HG03196 (cell line): ENCODE measurements at regions not wholly inside any gene's neighbourhood (a gene's known extent, or its start where the extent isn't known, plus 50 kb on each side); places are given as distances from the start of the nearest gene placed in this dataset.
"Not testable (repeated sequence)": the region's sequence is repeated elsewhere in the genome, so short reads cannot be mapped to it uniquely, and the experiment has no call there.

Experiments used
- ATAC-seq: cut with Tn5 transposase; IDR thresholded peaks from one replicate; pipeline ENCODE4 v1.9.1; 2021; ENCODE audit not compliant: unreplicated experiment

GRCh38 chr6:168943231-168943905 is 310.3 kb downstream of the THBS2 start:
- no peak for ATAC-seq

DNA sequence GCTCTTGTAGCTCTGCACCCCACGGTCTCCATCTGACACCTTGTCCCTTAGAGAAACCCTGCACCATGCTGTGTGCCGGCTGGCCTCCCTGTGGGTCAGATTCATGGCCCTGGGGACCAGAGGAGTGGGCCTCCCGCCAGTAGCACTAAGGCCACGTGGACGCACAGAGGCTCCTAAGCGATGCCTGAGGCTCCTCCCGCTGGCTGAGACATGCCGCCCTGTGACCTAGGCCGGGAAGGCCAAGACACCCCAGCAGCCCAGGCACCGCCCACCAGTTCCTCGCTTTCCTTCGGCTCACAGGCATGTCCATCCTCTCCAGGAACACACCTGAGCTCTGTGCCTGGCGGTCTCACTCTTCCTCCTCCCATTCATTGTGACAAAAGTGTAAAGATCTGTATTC is 311.0 kb downstream of the THBS2 start:
- no peak for ATAC-seq

DNA sequence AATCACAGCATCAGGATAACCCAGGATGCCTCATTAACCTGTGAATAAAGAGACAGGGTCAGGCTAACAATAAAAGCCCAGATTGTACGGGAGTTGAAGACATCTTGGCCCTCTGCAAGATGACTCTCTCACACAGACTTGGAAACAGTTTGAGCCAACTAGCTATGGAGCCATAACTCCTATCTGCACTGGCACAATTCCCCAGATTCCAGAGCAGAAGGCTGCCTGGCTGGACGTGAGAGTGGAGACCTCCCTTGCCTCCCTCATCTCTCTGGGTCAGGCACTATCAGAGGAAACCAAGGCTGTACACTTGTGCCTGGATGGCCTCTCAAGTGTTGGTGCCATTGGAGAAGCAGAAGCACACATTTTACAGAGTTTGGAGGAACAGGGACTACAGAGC is 312.6 kb downstream of the THBS2 start:
- ATAC-seq: no peak

DNA sequence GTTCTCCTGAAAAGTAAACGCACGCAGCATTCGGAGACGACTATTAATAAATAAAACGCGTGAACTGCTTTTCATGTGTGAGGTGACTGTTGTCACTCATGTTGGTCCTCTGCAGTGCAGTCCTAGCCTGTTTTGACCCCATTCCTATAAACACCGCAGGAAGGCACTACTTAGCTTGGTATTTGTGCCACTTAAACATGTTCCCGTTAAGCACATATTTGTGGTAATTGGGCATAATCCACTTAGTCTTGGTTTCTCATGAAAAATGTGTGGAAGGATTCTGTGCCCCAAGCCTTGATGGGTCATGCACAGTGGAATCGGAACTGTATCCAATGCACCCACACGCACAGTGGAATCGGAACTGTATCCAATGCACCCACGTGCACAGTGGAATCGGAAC is 313.9 kb downstream of the THBS2 start:
- no peak for ATAC-seq

DNA sequence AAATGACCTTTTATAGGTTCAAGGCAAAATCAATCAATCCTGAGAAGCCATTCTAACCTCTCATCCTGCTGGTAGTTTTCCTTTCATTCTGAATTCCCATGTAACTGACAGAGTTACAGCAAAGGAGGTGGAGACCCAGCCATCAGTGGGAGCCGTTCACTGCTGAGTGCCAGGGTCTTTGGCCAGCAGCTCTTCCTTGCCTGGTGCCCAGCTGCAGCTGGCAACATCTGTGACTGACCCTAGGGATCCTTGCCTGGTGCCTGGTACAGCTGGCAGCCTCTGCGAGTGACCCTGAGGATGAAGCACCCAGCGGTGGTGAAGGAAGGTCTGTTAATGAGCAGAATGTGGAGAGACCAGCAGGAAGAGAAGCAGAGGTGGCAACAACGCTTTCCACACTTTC is 314.6 kb downstream of the THBS2 start:
- ATAC-seq: no peak

DNA sequence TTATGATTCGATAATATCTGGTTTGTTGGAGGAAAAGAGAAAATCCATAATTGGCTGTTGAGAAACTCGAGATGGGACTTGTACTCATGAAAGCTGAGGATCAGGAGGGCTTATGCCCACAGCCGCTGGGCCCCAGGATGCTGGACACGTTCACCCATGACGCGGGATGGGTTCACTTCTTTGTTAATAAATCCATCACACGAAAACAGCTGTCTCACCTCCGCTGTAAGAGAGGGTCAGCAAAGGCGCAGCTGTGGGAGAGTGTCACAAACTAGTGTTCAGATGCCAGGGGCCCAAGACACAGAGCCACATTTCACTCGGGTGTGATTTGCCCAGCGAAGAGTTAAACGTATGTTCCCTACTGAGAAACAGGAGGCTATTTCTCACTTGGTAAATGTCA is 315.1 kb downstream of the THBS2 start:
- no peak for ATAC-seq

GRCh38 chr6:168937054-168937453 is 316.6 kb downstream of the THBS2 start:
- ATAC-seq: no peak

GRCh38 chr6:168935628-168936010 is 318.0 kb downstream of the THBS2 start:
- ATAC-seq: no peak

GRCh38 chr6:168934660-168935627 is 318.7 kb downstream of the THBS2 start:
- no peak for ATAC-seq

DNA sequence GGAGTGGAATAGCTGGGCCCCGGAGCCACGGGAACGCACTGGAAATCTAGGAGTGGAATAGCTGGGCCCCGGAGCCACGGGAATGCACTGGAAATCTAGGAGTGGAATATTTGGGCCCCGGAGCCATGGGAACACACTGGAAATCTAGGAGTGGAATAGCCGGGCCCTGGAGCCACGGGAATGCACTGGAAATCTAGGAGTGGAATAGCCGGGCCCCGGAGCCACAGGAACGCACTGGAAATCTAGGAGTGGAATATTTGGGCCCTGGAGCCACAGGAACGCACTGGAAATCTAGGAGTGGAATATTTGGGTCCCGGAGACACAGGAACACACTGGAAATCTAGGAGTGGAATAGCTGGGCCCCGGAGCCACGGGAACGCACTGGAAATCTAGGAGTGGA is 321.5 kb downstream of the THBS2 start:
- ATAC-seq: not testable (repeated sequence)

- not testable (repeated sequence) for ATAC-seq
Observed at GRCh38 chr6:168931072-168931471, 322.6 kb downstream of the THBS2 start.

DNA sequence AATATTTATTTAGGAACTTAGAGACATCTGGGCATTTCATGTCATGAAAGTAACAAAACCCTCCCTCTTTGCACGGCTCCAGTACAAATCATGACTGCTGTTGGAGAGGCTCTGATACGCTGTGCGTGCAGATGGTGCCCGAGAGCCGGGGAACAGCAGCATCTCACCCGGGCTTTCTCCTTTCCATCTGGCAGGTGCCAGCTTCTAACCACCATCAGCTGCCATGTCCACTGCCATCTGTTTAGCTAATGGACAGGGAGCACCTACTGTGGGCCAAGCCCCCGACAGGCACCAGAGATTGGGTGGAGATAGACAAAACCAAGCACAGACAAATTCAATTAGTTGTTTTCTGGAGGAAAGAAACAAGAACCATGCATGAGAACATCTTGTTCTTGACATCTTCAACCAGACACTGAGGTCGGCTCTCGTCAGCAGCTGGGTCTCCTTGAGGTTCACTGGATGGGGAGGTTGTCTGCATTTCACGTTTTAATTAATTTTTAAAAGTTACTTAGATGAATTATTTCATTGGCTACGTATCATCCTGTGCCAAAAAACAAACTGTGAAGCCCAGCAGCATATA is 323.7 kb downstream of the THBS2 start:
- no peak for ATAC-seq

GRCh38 chr6:168928012-168928411 is 325.6 kb downstream of the THBS2 start:
- no peak for ATAC-seq

GRCh38 chr6:168927026-168927425 is 326.6 kb downstream of the THBS2 start:
- ATAC-seq: no peak

DNA sequence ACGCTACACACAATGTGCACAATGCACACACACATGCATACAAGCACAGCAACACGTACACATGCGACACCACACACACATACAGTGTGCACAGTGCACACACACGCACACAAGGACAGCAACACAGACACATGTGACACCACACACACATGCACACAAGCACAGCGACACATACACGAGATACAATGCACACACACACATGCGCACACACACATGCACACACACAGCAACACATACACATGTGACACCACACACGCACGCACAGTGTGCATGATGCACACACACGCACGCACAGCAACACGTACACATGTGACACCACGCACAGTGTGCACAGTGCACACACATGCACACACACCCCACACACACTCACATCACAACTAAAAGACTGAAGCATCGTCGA is 327.3 kb downstream of the THBS2 start:
- no peak for ATAC-seq

GRCh38 chr6:168925671-168926070 is 328.0 kb downstream of the THBS2 start:
- no peak for ATAC-seq

DNA sequence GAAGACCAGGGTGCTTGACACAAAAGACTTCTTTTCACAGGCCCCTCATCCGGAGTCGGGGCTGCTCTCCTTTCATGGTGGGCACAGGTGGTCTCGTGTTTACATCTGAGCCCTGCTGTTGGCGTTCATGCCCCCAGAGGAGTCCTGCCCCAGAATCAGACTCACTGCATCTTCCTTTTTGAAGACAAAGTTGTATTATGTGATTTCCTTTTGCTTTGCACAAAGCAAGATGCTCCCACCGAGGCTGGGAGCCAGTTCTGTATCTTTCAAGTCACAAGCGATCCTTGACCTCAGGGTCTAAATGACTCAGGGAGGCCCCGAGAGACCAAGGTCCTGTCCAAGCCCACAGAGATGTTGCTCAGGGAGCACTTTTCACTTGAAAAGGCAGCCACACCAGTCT is 330.5 kb downstream of the THBS2 start:
- no peak for ATAC-seq

DNA sequence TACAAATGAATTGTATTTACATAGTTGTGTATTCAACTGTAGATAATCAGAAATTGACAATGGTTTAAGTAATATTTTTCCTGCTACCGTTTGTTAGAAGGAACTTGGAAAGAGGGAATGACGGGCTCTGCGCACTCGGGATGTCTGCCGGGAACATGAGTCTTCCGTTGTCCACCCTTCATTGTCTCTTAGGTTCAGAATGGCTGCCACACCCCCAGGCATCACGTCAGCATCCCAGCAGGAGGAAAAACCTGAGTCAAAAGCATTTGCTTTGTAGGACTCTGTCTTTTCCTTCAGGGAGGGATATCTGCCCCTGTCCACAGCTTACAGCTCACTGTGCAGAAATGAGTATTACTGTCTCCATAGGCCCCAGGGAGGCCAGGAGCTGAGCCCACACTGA is 331.2 kb downstream of the THBS2 start:
- ATAC-seq: no peak

DNA sequence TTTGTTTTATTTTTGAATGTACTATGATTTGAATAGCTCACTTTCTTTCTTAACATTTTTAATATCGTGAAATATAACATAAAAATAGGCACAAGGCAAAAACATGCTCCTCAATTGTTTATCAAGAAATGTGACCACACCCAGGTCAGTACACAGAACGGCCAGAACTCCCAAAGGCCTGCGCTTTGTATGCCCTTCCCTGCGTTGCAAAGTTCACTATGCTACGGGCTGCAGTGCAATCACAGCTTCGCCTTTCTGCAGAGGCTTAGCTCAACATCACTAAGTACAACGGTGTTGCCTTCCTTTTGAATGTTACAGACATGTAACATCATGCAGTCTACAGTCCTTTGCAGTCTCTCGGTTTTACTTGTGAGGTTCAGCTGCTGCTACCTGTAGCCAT is 333.4 kb downstream of the THBS2 start:
- no peak for ATAC-seq

DNA sequence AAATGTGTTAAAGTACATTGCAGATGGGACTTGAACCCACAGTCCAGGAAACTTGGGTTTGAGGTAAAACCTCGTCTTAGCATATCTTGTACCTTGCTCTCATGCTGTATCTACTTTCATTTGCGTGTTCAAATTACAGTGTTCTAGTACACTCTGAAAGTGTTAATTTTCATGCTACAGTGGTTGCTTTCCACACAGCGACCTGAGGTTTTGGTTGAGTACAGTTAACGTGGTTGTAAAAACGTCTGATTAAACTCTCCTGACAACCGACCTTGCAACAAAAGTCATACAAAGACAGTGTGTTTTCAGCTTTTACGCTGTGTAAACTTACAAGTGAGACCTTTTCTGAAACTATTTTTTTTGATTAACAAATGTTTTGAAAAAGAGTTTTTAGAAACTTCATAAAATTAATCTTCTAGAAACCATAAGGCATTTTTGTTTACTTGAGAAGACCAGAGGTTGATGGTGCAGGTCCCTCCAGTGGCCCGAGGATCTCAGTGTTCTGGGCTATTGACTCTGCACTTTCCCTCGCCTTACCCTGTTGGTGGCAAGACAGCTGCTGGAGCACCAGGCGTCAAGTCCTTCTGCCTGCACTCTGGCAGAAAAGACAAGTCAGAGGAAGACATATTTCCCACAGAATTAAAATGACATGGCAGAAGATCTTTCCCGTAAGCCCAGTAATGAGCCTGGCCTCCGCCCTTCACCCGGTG is 334.0 kb downstream of the THBS2 start:
- no peak for ATAC-seq

DNA sequence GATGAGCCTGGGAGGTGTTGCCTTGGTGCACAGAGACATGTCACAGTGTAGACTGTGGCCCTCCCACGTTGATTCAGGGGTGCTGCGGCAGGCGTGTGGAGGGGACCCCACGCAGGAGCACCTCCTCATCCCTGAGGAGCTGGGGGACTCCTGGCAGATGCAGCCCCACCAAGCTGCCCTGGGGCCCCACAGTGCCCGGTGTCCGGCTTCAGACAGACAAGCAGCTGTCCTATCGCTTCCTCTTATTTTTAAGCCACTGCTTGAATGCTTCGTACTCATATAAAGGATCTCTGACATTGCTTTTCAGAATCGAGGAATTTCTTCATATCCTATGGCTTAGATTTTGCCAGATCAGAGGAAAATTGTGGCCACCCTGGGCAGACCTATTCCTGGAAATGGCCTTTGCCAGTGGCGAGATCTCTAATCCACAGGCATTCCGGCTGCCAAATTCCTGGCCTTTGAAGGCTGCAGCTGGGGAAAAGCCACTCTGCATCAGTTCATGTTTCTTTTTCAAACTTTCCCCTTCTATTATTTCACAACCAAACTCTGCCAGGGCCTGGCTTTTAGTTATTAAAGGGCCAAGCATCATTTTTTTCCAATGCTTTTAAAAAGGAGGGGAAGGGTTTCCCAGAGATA is 337.0 kb downstream of the THBS2 start:
- ATAC-seq: no peak
